ENCODE measurements at regions not wholly inside any gene's neighbourhood (a gene's known extent, or its start where the extent isn't known, plus 50 kb on each side); places are given as distances from the start of the nearest gene placed in this dataset.

GRCh38 chr14:34300330-34300729 lies 161.7 kb downstream of the SPTSSA start:
- Histone ChIP-seq H4K20me1 (replicated peaks; ENCODE audit: control insufficient read depth, extremely low read depth, insufficient read depth, low read length) (no peaks in the 10 kb centered on the region), H3K4me1 (ENCODE audit: control insufficient read depth, extremely low read depth, insufficient read depth, low read length) (no peaks in the 10 kb centered on the region), H3K27me3 (ENCODE audit: control insufficient read depth in 2 of 2, insufficient read depth in 2 of 2, low read length in 2 of 2) (peaks cover 0 to 2% of the 10 kb centered on the region in 2 experiments), H3K4me2 (ENCODE audit: insufficient read depth, low read length) (no peak overlapping the region), H3K36me3 (ENCODE audit: control insufficient read depth in 2 of 2, extremely low read depth in 1 of 2, insufficient read depth in 2 of 2, low read length in 2 of 2) (no peaks in the 10 kb centered on the region), H3K9ac (replicated peaks; ENCODE audit: extremely low read depth, insufficient read depth, low read length) (no peak overlapping the region), H2AFZ (ENCODE audit: low read depth, low read length) (no peak overlapping the region), H3K79me2 (ENCODE audit: control insufficient read depth, insufficient read depth, low read length) (no peaks in the 10 kb centered on the region), H3K9me1 (replicated peaks; ENCODE audit: control insufficient read depth, extremely low read depth, insufficient read depth, low read length) (no peaks in the 10 kb centered on the region), H3K4me3 (replicated peaks in 1 of 3; ENCODE audit: insufficient read depth in 1 of 3, low read depth in 1 of 3, low read length in 3 of 3) (no peak overlapping the region), H3K9me3 (replicated peaks; ENCODE audit: control insufficient read depth, insufficient read depth, low read length) (no peaks in the 10 kb centered on the region), H3K27ac (ENCODE audit: insufficient read depth, low read depth, low read length) (no peak overlapping the region)
- dilution Hi-C loops (cut with MboI; ENCODE audit: extremely low pct_ligation_motif_present, low sequenced_read_pairs) (no loop called here), intact Hi-C loops (cut with micrococcal nuclease) (loop anchor here (2.0 to 5.0 kb wide), 2 partner anchors 50 to 73 kb away; no protein-coding TSS in a partner anchor)
- TF ChIP-seq POLR2AphosphoS5 (IDR thresholded peaks at IDR 0.05; ENCODE audit: insufficient read depth, low read depth, low read length), result no peak
- no peak for TF ChIP-seq CTCF (IDR thresholded peaks at IDR 0.05; ENCODE audit: extremely low read depth in 1 of 2, insufficient read depth in 1 of 2, low read depth in 1 of 2, low read length in 2 of 2)
- no peak for TF ChIP-seq POLR2A (IDR thresholded peaks at IDR 0.05; ENCODE audit: low read depth, low read length)
- TF ChIP-seq EZH2 (IDR thresholded peaks at IDR 0.05; ENCODE audit: borderline replicate concordance, low read depth, low read length, severe bottlenecking), result no peak
- TF ChIP-seq GATA2 (IDR thresholded peaks at IDR 0.05; ENCODE audit: insufficient read depth, insufficient read length, low read depth, low read length), result no peak
- TF ChIP-seq FOS (IDR thresholded peaks at IDR 0.05; ENCODE audit: borderline replicate concordance, insufficient read depth, low read length), result no peak
- ChIA-PET CTCF (interaction anchor here (0.7 to 4.5 kb wide), 21 partner anchors 10 to 1724 kb away, joined by 3 to 30 read pairs (median 4); no protein-coding TSS in a partner anchor), POLR2A (no interaction called here)
- DNase-seq (ENCODE audit: low read depth, low spot score), result no peak
- BruUV-seq (replicated peaks), result no TSS peak
- FAIRE-seq, result no peak

- Histone ChIP-seq H3K27ac (ENCODE audit: insufficient read depth, low read depth, low read length) (no peak overlapping the region), H2AFZ (ENCODE audit: low read depth, low read length) (no peak overlapping the region), H3K9me1 (replicated peaks; ENCODE audit: control insufficient read depth, extremely low read depth, insufficient read depth, low read length) (no peaks in the 10 kb centered on the region), H3K79me2 (ENCODE audit: control insufficient read depth, insufficient read depth, low read length) (no peaks in the 10 kb centered on the region), H3K36me3 (ENCODE audit: control insufficient read depth in 2 of 2, extremely low read depth in 1 of 2, insufficient read depth in 2 of 2, low read length in 2 of 2) (no peaks in the 10 kb centered on the region), H4K20me1 (replicated peaks; ENCODE audit: control insufficient read depth, extremely low read depth, insufficient read depth, low read length) (no peaks in the 10 kb centered on the region), H3K9me3 (replicated peaks; ENCODE audit: control insufficient read depth, insufficient read depth, low read length) (no peaks in the 10 kb centered on the region), H3K4me3 (replicated peaks in 1 of 3; ENCODE audit: insufficient read depth in 1 of 3, low read depth in 1 of 3, low read length in 3 of 3) (no peak overlapping the region), H3K4me2 (ENCODE audit: insufficient read depth, low read length) (no peak overlapping the region), H3K9ac (replicated peaks; ENCODE audit: extremely low read depth, insufficient read depth, low read length) (no peak overlapping the region), H3K27me3 (ENCODE audit: control insufficient read depth in 2 of 2, insufficient read depth in 2 of 2, low read length in 2 of 2) (peaks cover 0 to 2% of the 10 kb centered on the region in 2 experiments), H3K4me1 (ENCODE audit: control insufficient read depth, extremely low read depth, insufficient read depth, low read length) (no peaks in the 10 kb centered on the region)
- ChIA-PET POLR2A (no interaction called here), CTCF (interaction anchor here (0.9 to 2.1 kb wide), 4 partner anchors 16 to 450 kb away, joined by 3 to 4 read pairs (median 3); no protein-coding TSS in a partner anchor)
- no TSS peak for BruUV-seq (replicated peaks)
- intact Hi-C loops (cut with micrococcal nuclease) (no loop called here), dilution Hi-C loops (cut with MboI; ENCODE audit: extremely low pct_ligation_motif_present, low sequenced_read_pairs) (no loop called here)
- no peak for FAIRE-seq
- DNase-seq (ENCODE audit: low read depth, low spot score), result no peak
- TF ChIP-seq FOS (IDR thresholded peaks at IDR 0.05; ENCODE audit: borderline replicate concordance, insufficient read depth, low read length), result no peak
- no peak for TF ChIP-seq CTCF (IDR thresholded peaks at IDR 0.05; ENCODE audit: extremely low read depth in 1 of 2, insufficient read depth in 1 of 2, low read depth in 1 of 2, low read length in 2 of 2)
- TF ChIP-seq MYC (IDR thresholded peaks at IDR 0.05; ENCODE audit: low read depth, low read length), result no peak
- no peak for TF ChIP-seq MAX (IDR thresholded peaks at IDR 0.05; ENCODE audit: insufficient read depth, insufficient read length)
- TF ChIP-seq POLR2A (IDR thresholded peaks at IDR 0.05; ENCODE audit: low read depth, low read length), result no peak
- TF ChIP-seq POLR2AphosphoS5 (IDR thresholded peaks at IDR 0.05; ENCODE audit: insufficient read depth, low read depth, low read length), result no peak
- no peak for TF ChIP-seq EZH2 (IDR thresholded peaks at IDR 0.05; ENCODE audit: borderline replicate concordance, low read depth, low read length, severe bottlenecking)
- no peak for TF ChIP-seq JUN (IDR thresholded peaks at IDR 0.05; ENCODE audit: borderline replicate concordance, insufficient read depth, insufficient read length, low read depth)
- TF ChIP-seq GATA2 (IDR thresholded peaks at IDR 0.05; ENCODE audit: insufficient read depth, insufficient read length, low read depth, low read length), result no peak
Observed at GRCh38 chr14:34299360-34299759, 162.7 kb downstream of the SPTSSA start.

Measured in endothelial cell of umbilical vein (primary cell).